H1 (cell line): ENCODE measurements at regions not wholly inside any gene's neighbourhood (a gene's known extent, or its start where the extent isn't known, plus 50 kb on each side); places are given as distances from the start of the nearest gene placed in this dataset.

Experiments used
- CTCF ChIA-PET: fragments of 300-600 bp; sonication (Branson Sonifier 250); formaldehyde crosslinking; loops from one replicate; lab custom pipeline; 2021; ENCODE audit not compliant: partially characterized antibody; lab: Charles Lee
- POLR2A ChIA-PET: fragments of 300-600 bp; sonication (Branson Sonifier 250); formaldehyde crosslinking; loops from one replicate; lab custom pipeline; 2021; ENCODE audit warnings: inconsistent platforms; ENCODE audit not compliant: partially characterized antibody; lab: Charles Lee
- DNase-seq, 2 experiments: peaks; one replicate each; pipeline versions ENCODE4 v3.0.0 to v3.0.0-alpha.2; 2010 to 2022; ENCODE audit warnings: low spot score in 2 of 2, low read depth in 1 of 2, mixed read lengths in 1 of 2
- FAIRE-seq: peaks from 2 replicates; lab custom pipeline; 2011; peaks lifted over from hg19 to GRCh38; lab: Jason Lieb, UNC
- H2AFZ ChIP-seq: 2 replicates; pipeline ENCODE4 v1.8.1; 2012; ENCODE audit warnings: low read length, inconsistent platforms
- H2AK5ac ChIP-seq: 2 replicates; pipeline ENCODE4 v1.6.1; 2013; ENCODE audit warnings: low read depth, low read length
- H2BK120ac ChIP-seq: replicated peaks from 2 replicates; pipeline ENCODE3; 2013; ENCODE audit warnings: low read depth, low read length, inconsistent platforms
- H2BK12ac ChIP-seq: 2 replicates; pipeline ENCODE4 v1.6.1; 2013; ENCODE audit warnings: low read depth, low read length
- H2BK15ac ChIP-seq: 2 replicates; pipeline ENCODE4 v1.6.1; 2013; ENCODE audit warnings: low read length
- H2BK20ac ChIP-seq: 2 replicates; pipeline ENCODE4 v1.6.1; 2013; ENCODE audit warnings: low read length
- H2BK5ac ChIP-seq: 2 replicates; pipeline ENCODE4 v1.6.1; 2013; ENCODE audit warnings: low read depth, low read length
- H3K14ac ChIP-seq: 2 replicates; pipeline ENCODE4 v1.6.1; 2013; ENCODE audit warnings: inconsistent platforms; ENCODE audit not compliant: insufficient read length
- H3K18ac ChIP-seq: 2 replicates; pipeline ENCODE4 v1.6.1; 2013; ENCODE audit warnings: low read length; ENCODE audit errors: extremely low read depth
- H3K23ac ChIP-seq: 2 replicates; pipeline ENCODE4 v1.6.1; 2013; ENCODE audit warnings: inconsistent platforms; ENCODE audit not compliant: insufficient read length
- H3K23me2 ChIP-seq: 2 replicates; pipeline ENCODE4 v1.6.1; 2013; ENCODE audit warnings: low read depth, low read length
- H3K27ac ChIP-seq: 2 replicates; pipeline ENCODE4 v1.6.1; 2011; ENCODE audit warnings: low read depth, low read length, inconsistent platforms
- H3K27me3 ChIP-seq, 4 experiments: replicated peaks in 1 of 4; 1 replicate in 1 of 4; 2 replicates in 3 of 4; pipeline versions ENCODE4 v1.6.1 to v1.8.1; 2011 to 2013; ENCODE audit warnings: low read length in 3 of 4, mild to moderate bottlenecking in 3 of 4, inconsistent platforms in 2 of 4, mixed read lengths in 2 of 4, moderate library complexity in 1 of 4; ENCODE audit not compliant: control insufficient read depth in 3 of 4, insufficient read depth in 3 of 4; ENCODE audit errors: extremely low read depth in 1 of 4
- H3K36me3 ChIP-seq, 4 experiments: 2 replicates each; pipeline versions ENCODE4 v1.6.1 to v1.8.1; 2011 to 2013; ENCODE audit warnings: mild to moderate bottlenecking in 4 of 4, low read length in 3 of 4, moderate library complexity in 2 of 4, control low read depth in 1 of 4, inconsistent platforms in 1 of 4; ENCODE audit not compliant: insufficient read depth in 4 of 4, control insufficient read depth in 2 of 4
- H3K4ac ChIP-seq: replicated peaks from 2 replicates; pipeline ENCODE3; 2013; ENCODE audit warnings: low read length, low read depth, mixed read lengths, inconsistent platforms; ENCODE audit not compliant: insufficient read length
- H3K4me1 ChIP-seq, 4 experiments: replicated peaks in 1 of 4; 1 replicate in 1 of 4; 2 replicates in 3 of 4; pipeline versions ENCODE4 v1.6.1 to v1.8.1; 2011 to 2013; ENCODE audit warnings: low read length in 3 of 4, inconsistent platforms in 2 of 4, mixed read lengths in 1 of 4; ENCODE audit not compliant: insufficient read depth in 4 of 4, control insufficient read depth in 3 of 4
- H3K4me2 ChIP-seq, 2 experiments: 2 replicates each; pipeline versions ENCODE4 v1.6.1 to v1.8.1; 2011 to 2013; ENCODE audit warnings: low read depth in 2 of 2, low read length in 2 of 2, control low read depth in 1 of 2, inconsistent platforms in 1 of 2, mild to moderate bottlenecking in 1 of 2; ENCODE audit not compliant: insufficient read depth in 1 of 2
- H3K4me3 ChIP-seq, 4 experiments: fragments of 200-600, 300-600 bp in 1 of 4; sonication (generic), shearing (Covaris generic), sonication (Bioruptor Twin) in 1 of 4; 2 replicates each; pipeline versions ENCODE4 v1.5.1 to v1.8.1; 2011 to 2016; ENCODE audit warnings: low read length in 4 of 4, low read depth in 3 of 4, control low read depth in 2 of 4, inconsistent platforms in 2 of 4, mild to moderate bottlenecking in 2 of 4, mixed read lengths in 1 of 4, moderate library complexity in 1 of 4; ENCODE audit not compliant: insufficient read depth in 2 of 4; ENCODE audit errors: extremely low read depth in 1 of 4
- H3K56ac ChIP-seq: replicated peaks from 2 replicates; pipeline ENCODE3; 2013; ENCODE audit warnings: low read depth, mild to moderate bottlenecking, mixed read lengths, low read length, inconsistent platforms; ENCODE audit not compliant: insufficient read length
- H3K79me1 ChIP-seq: 2 replicates; pipeline ENCODE4 v1.6.1; 2013; ENCODE audit warnings: low read depth, low read length, control low read depth
- H3K79me2 ChIP-seq, 2 experiments: 2 replicates each; pipeline versions ENCODE4 v1.6.1 to v1.8.1; 2012 to 2013; ENCODE audit warnings: low read length in 2 of 2, mild to moderate bottlenecking in 2 of 2, inconsistent platforms in 1 of 2; ENCODE audit not compliant: insufficient read depth in 2 of 2, control insufficient read depth in 1 of 2
- H3K9ac ChIP-seq, 4 experiments: replicated peaks in 1 of 4; 1 replicate in 1 of 4; 2 replicates in 3 of 4; pipeline versions ENCODE4 v1.6.1 to v1.8.1; 2011 to 2013; ENCODE audit warnings: low read depth in 3 of 4, low read length in 3 of 4, control low read depth in 2 of 4, mild to moderate bottlenecking in 2 of 4, moderate library complexity in 2 of 4, inconsistent platforms in 1 of 4; ENCODE audit errors: extremely low read depth in 1 of 4
- H3K9me3 ChIP-seq, 2 experiments: 2 replicates each; pipeline versions ENCODE4 v1.6.1 to v1.8.1; 2012 to 2013; ENCODE audit warnings: mild to moderate bottlenecking in 2 of 2, moderate library complexity in 2 of 2, control low read depth in 1 of 2, inconsistent platforms in 1 of 2, low read depth in 1 of 2, low read length in 1 of 2, mixed read lengths in 1 of 2; ENCODE audit not compliant: insufficient read depth in 2 of 2
- H4K20me1 ChIP-seq, 2 experiments: replicated peaks in 1 of 2; 2 replicates each; pipeline versions ENCODE3 to v1.8.1; 2011 to 2013; ENCODE audit warnings: inconsistent platforms in 2 of 2, low read length in 2 of 2, mild to moderate bottlenecking in 1 of 2; ENCODE audit not compliant: insufficient read depth in 2 of 2, control insufficient read depth in 1 of 2
- H4K5ac ChIP-seq: 2 replicates; pipeline ENCODE4 v1.6.1; 2013; ENCODE audit warnings: low read length, low read depth, mixed read lengths, inconsistent platforms; ENCODE audit not compliant: insufficient read length
- H4K8ac ChIP-seq: 2 replicates; pipeline ENCODE4 v1.8.0; 2013; ENCODE audit warnings: mild to moderate bottlenecking, moderate library complexity, low read length, inconsistent platforms; ENCODE audit not compliant: insufficient read depth; ENCODE audit errors: extremely low read depth
- H4K91ac ChIP-seq: replicated peaks from 2 replicates; pipeline ENCODE3; 2013; ENCODE audit warnings: low read length, mixed read lengths, inconsistent platforms; ENCODE audit not compliant: insufficient read length
- ATF2 ChIP-seq: IDR thresholded peaks from 2 replicates; pipeline ENCODE4 v1.6.1; 2012; ENCODE audit warnings: low read length, inconsistent platforms
- BCL11A ChIP-seq, 2 experiments: IDR thresholded peaks; one replicate each; pipeline ENCODE4 v1.6.1; 2011; ENCODE audit warnings: low read depth in 2 of 2, low read length in 2 of 2, mild to moderate bottlenecking in 2 of 2
- CHD1 ChIP-seq: IDR thresholded peaks from 2 replicates; pipeline ENCODE4 v1.6.1; 2012; ENCODE audit warnings: low read depth, low read length, improper control_type of control experiment
- GABPA ChIP-seq: IDR thresholded peaks from 2 replicates; pipeline ENCODE4 v1.6.1; 2011; ENCODE audit warnings: mild to moderate bottlenecking, low read length, moderate library complexity, borderline replicate concordance; ENCODE audit not compliant: insufficient read depth
- GTF2F1 ChIP-seq: IDR thresholded peaks from 2 replicates; pipeline ENCODE4 v1.6.1; 2012; ENCODE audit warnings: low read depth, low read length, improper control_type of control experiment, borderline replicate concordance
- JUND ChIP-seq: IDR thresholded peaks from 2 replicates; pipeline ENCODE4 v1.6.1; 2011; ENCODE audit warnings: mild to moderate bottlenecking, improper control_type of control experiment, low read length
- PHF8 ChIP-seq: fragments of 200-600 bp; sonication (generic); conservative IDR thresholded peaks from 2 replicates; pipeline ENCODE4 v1.7.1; 2012; ENCODE audit warnings: low read depth, mild to moderate bottlenecking, inconsistent platforms, low read length, moderate library complexity
- RAD21 ChIP-seq, 2 experiments: IDR thresholded peaks in 1 of 2; conservative IDR thresholded peaks in 1 of 2; 2 replicates each; pipeline ENCODE4 v1.6.1; 2011; ENCODE audit warnings: low read depth in 2 of 2, low read length in 2 of 2, improper control_type of control experiment in 1 of 2, inconsistent platforms in 1 of 2, mild to moderate bottlenecking in 1 of 2, moderate library complexity in 1 of 2
- YY1 ChIP-seq: IDR thresholded peaks from 2 replicates; pipeline ENCODE4 v1.6.1; 2011; ENCODE audit warnings: low read depth, mild to moderate bottlenecking, low read length
- WGBS, 2 experiments: shearing (Covaris generic) in 1 of 2; methylation state at CpG; one replicate each; pipeline versions ENCODE4 v1.1.6 to v1.1.7; 2013 to 2015; ENCODE audit warnings: low lambda C conversion rate in 2 of 2, mixed read lengths in 2 of 2, inconsistent platforms in 1 of 2, low coverage in 1 of 2, missing lambda C conversion rate in 1 of 2; ENCODE audit not compliant: insufficient replicate concordance in 2 of 2, insufficient coverage in 1 of 2, insufficient read length in 1 of 2; ENCODE audit errors: extremely low coverage in 1 of 2, missing lambda C conversion rate in 1 of 2; 5-methylcytosine and 5-hydroxymethylcytosine counted together

- ChIA-PET POLR2A (interaction anchor here (1.0 kb wide), 1 partner anchor 92 kb away, joined by 4 read pairs; no protein-coding TSS in a partner anchor), CTCF (interaction anchor here (1.4 to 6.6 kb wide), 5 partner anchors 10 to 90 kb away, joined by 3 to 38 read pairs (median 6); no protein-coding TSS in a partner anchor)
- no peak overlapping the region for H2BK20ac ChIP-seq
- no peak overlapping the region for H4K91ac ChIP-seq
- H2AFZ ChIP-seq, result no peak overlapping the region
- H3K79me1 ChIP-seq, result no peaks in the 10 kb centered on the region
- H3K4ac ChIP-seq, result no peak overlapping the region
- 0 out of 4 replicates have a peak, but pooled peaks cover 3% of the 10 kb centered on the region in 2 experiments for H3K9me3 ChIP-seq
- no peak overlapping the region for H3K4me3 ChIP-seq
- no peak overlapping the region for H3K23ac ChIP-seq
- H3K18ac ChIP-seq, result no peak overlapping the region
- no peak overlapping the region for H3K4me2 ChIP-seq
- H4K20me1 ChIP-seq, result no peaks in the 10 kb centered on the region
- H3K23me2 ChIP-seq, result no peaks in the 10 kb centered on the region
- H3K27me3 ChIP-seq, result peaks cover 0 to 3% (median under 1%) of the 10 kb centered on the region in 4 experiments; a peak in 2 of 7 replicates
- no peak overlapping the region for H3K14ac ChIP-seq
- no peak overlapping the region for H4K5ac ChIP-seq
- no peak for FAIRE-seq
- H3K79me2 ChIP-seq, result no peaks in the 10 kb centered on the region
- no peak overlapping the region for H3K9ac ChIP-seq
- H2BK15ac ChIP-seq, result no peak overlapping the region
- no peak overlapping the region for H3K56ac ChIP-seq
- H3K4me1 ChIP-seq, result no peaks in the 10 kb centered on the region
- H3K36me3 ChIP-seq, result no peaks in the 10 kb centered on the region
- H2BK12ac ChIP-seq, result no peak overlapping the region
- H2BK5ac ChIP-seq, result no peak overlapping the region
- TF ChIP-seq JUND (no peak), CHD1 (no peak), GTF2F1 (no peak), GABPA (no peak), PHF8 (no peak), RAD21 (IDR thresholded peaks at IDR 0.05 in 1 of 2, conservative IDR thresholded peaks at IDR 0.05 in 1 of 2; ENCODE audit: low read depth in 2 of 2, low read length in 2 of 2) (no peak), YY1 (no peak), ATF2 (no peak), BCL11A (IDR thresholded peaks at IDR 0.05; ENCODE audit: low read depth in 2 of 2, low read length in 2 of 2) (no peak)
- no peak overlapping the region for H2BK120ac ChIP-seq
- no peak overlapping the region for H4K8ac ChIP-seq
- no peak overlapping the region for H3K27ac ChIP-seq
- no peak overlapping the region for H2AK5ac ChIP-seq
- DNase-seq, result no peak
- WGBS, 2 experiments, result 64% methylated on average over 2 of the region's 2 CpGs; no CpG with 5 or more reads in 1 of the 2 experiments
Observed at GRCh38 chr17:45733781-45734180, 50.3 kb upstream of the CRHR1 start.
